ENCODE measurements at regions not wholly inside any gene's neighbourhood (a gene's known extent, or its start where the extent isn't known, plus 50 kb on each side); places are given as distances from the start of the nearest gene placed in this dataset.

DNA sequence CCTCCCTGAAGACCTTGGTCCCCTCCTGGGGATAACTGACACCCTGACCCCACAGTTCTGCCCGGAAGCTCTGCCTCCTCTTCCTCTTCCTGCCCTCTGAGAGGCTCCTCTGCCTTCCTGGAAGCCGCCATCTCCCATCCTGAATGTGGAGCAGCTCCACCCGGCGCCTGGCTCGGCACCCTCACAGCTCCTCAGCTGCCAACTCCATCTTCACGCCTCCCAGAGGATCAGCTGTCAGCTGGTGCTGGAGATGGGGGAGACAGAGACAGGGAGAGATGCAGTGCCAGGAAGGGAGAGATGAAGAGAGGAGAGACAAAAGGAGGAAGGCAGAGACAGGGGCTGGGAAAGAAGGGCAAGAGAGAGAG lies 210.4 kb upstream of the CSF3R start:
- no peak for TF ChIP-seq POLR2A (IDR thresholded peaks at IDR 0.05)
- TF ChIP-seq, protein P1, sequence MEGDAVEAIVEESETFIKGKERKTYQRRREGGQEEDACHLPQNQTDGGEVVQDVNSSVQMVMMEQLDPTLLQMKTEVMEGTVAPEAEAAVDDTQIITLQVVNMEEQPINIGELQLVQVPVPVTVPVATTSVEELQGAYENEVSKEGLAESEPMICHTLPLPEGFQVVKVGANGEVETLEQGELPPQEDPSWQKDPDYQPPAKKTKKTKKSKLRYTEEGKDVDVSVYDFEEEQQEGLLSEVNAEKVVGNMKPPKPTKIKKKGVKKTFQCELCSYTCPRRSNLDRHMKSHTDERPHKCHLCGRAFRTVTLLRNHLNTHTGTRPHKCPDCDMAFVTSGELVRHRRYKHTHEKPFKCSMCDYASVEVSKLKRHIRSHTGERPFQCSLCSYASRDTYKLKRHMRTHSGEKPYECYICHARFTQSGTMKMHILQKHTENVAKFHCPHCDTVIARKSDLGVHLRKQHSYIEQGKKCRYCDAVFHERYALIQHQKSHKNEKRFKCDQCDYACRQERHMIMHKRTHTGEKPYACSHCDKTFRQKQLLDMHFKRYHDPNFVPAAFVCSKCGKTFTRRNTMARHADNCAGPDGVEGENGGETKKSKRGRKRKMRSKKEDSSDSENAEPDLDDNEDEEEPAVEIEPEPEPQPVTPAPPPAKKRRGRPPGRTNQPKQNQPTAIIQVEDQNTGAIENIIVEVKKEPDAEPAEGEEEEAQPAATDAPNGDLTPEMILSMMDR (IDR thresholded peaks at IDR 0.05), result no peak
- 48 to 72% methylated on average over 6 of the region's 6 CpGs for WGBS, 2 donors
- intact Hi-C loops (cut with DNase I; ENCODE audit: low total_unique reads), result no loop called here
- Histone ChIP-seq H3K4me3 (no peak overlapping the region), H3K36me3 (ENCODE audit: low read depth, missing control alignments) (no peaks in the 10 kb centered on the region), H3K4me1 (no peaks in the 10 kb centered on the region), H3K27me3 (no peaks in the 10 kb centered on the region), H3K27ac (no peak overlapping the region), H3K9me3 (no peaks in the 10 kb centered on the region)
- DNase-seq, result no peak

DNA sequence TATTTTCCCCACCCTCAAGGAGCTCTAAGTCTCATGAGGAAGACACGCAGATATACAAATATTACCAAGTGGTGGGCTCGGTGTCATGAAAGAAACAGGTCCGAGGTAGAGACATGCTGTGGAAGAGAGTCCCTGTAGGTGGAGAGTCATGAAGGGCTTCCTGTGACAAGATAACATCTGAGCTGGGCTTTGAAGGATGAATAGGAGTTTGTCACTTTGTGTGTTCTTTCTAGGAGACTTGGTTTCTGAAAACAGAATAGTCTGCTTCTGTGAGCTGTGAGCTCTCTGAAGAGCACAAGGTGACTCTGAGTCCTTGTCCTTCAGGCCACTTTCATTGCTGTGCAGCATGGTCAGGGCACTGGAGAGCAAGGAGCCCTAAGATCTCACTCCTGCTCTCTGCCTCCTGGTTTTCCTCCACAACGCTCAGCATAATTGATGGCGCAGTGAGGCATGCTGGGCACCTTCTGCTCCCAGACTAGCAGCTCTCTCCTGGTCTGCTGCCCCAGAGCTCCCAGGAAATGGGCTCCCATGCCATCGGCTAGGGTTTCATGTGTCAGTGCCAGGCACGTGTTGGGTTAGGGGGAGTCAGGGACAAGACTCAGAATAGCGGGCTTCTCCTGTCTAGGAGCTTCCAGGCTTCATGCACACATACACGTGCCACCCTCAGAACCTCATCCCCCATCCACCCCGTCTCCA lies 209.9 kb upstream of the CSF3R start:
- WGBS, 2 donors, result 73 to 80% methylated on average over 10 of the region's 10 CpGs
- Histone ChIP-seq H3K4me1 (no peaks in the 10 kb centered on the region), H3K27ac (no peak overlapping the region), H3K27me3 (no peaks in the 10 kb centered on the region), H3K4me3 (no peak overlapping the region), H3K9me3 (no peaks in the 10 kb centered on the region), H3K36me3 (ENCODE audit: low read depth, missing control alignments) (no peaks in the 10 kb centered on the region)
- intact Hi-C loops (cut with DNase I; ENCODE audit: low total_unique reads), result no loop called here
- no peak for DNase-seq
- TF ChIP-seq POLR2A (IDR thresholded peaks at IDR 0.05), result no peak

DNA sequence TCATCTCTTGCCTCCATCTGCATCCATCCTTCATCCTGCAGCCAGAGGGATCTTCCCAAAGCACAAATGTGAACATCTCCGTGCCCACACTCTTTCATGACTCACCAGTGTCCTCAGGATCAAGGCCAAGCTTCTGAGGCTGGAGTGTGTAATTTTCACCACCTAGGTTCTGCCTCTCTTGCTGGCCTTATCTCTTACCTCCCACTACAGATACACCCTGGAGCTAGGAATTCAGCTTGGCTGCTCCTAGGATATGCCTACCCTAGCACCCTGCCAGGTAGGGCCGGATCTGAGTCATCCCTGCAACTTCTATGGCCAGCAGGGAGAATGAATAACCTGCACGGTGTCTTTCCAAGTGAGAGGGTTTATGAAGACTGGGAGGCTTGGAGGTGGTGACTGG lies 208.7 kb upstream of the CSF3R start:
- Histone ChIP-seq H3K4me1 (no peaks in the 10 kb centered on the region), H3K27me3 (no peaks in the 10 kb centered on the region), H3K9me3 (no peaks in the 10 kb centered on the region), H3K27ac (no peak overlapping the region), H3K4me3 (no peak overlapping the region), H3K36me3 (ENCODE audit: low read depth, missing control alignments) (no peaks in the 10 kb centered on the region)
- intact Hi-C loops (cut with DNase I; ENCODE audit: low total_unique reads), result no loop called here
- DNase-seq, result no peak
- WGBS, 2 donors, result 72 to 74% methylated on average over 3 of the region's 3 CpGs
- TF ChIP-seq, protein P1 (IDR thresholded peaks at IDR 0.05), result no peak
- no peak for TF ChIP-seq POLR2A (IDR thresholded peaks at IDR 0.05)

DNA sequence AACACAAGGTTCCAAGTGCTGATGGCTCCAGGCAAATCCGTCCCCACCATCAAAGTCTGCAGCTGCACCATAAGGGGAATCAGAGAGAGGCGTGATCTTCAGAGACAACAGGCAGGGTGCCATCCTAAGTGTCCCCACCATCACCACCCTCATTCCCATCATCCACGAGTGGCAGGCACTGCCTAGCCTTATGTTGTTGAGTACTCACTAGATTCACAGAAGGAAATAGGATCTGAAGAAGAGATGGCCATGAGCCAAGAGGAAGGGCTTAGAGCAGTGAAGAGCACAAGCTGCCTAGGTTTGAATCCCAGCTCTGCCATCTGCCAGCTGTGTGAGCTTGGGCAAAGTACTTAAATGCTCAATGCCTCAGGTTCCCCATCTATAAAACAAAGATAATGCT lies 207.3 kb upstream of the CSF3R start:
- H3K27me3 ChIP-seq, result no peaks in the 10 kb centered on the region
- H3K4me3 ChIP-seq, result no peak overlapping the region
- no peaks in the 10 kb centered on the region for H3K9me3 ChIP-seq
- DNase-seq, result no peak
- no peak for TF ChIP-seq POLR2A (IDR thresholded peaks at IDR 0.05)
- TF ChIP-seq, protein P1 (IDR thresholded peaks at IDR 0.05), result no peak
- intact Hi-C loops (cut with DNase I; ENCODE audit: low total_unique reads), result no loop called here
- H3K27ac ChIP-seq, result no peak overlapping the region
- 70 to 83% methylated on average over 3 of the region's 3 CpGs for WGBS, 2 donors
- H3K4me1 ChIP-seq, result no peaks in the 10 kb centered on the region
- no peaks in the 10 kb centered on the region for H3K36me3 ChIP-seq (ENCODE audit: low read depth, missing control alignments)

DNA sequence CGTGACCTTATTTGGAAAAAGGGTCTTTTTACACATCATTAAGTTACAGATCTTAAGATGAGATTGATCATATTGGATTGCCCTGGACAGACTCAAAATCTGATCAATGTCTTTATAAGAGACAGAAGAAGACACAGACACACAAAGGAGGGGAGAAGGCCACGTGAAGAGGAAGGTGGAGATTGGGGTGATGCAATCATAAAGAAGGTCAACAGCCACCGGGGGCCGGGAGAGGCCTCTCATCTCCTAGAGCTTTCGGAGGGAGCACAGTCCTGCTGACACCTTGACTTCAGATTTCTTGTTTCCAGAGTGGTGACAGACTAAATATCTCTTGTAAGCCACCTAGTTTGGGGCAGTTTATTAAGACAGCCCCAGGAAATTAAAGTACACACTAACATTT lies 204.6 kb upstream of the CSF3R start:
- no peak overlapping the region for H3K27ac ChIP-seq
- no peak for DNase-seq
- 64 to 71% methylated on average over 5 of the region's 5 CpGs for WGBS, 2 donors
- H3K36me3 ChIP-seq (ENCODE audit: low read depth, missing control alignments), result no peaks in the 10 kb centered on the region
- intact Hi-C loops (cut with DNase I; ENCODE audit: low total_unique reads), result no loop called here
- TF ChIP-seq POLR2A (IDR thresholded peaks at IDR 0.05), result no peak
- TF ChIP-seq, protein P1 (IDR thresholded peaks at IDR 0.05), result no peak
- no peaks in the 10 kb centered on the region for H3K4me1 ChIP-seq
- H3K9me3 ChIP-seq, result no peaks in the 10 kb centered on the region
- H3K27me3 ChIP-seq, result no peaks in the 10 kb centered on the region
- H3K4me3 ChIP-seq, result no peak overlapping the region

All from testis (tissue), 2 donors.